Rectal smooth muscle tissue (tissue), 1 donor: ENCODE measurements at regions not wholly inside any gene's neighbourhood (a gene's known extent, or its start where the extent isn't known, plus 50 kb on each side); places are given as distances from the start of the nearest gene placed in this dataset.

ENCODE experiments used
- H3K27ac ChIP-seq: one replicate; pipeline ENCODE4 v1.7.0; 2013; ENCODE audit warnings: low read depth, low read length, inconsistent platforms
- H3K27me3 ChIP-seq: one replicate; pipeline ENCODE4 v1.7.0; 2013; ENCODE audit warnings: low read length; ENCODE audit not compliant: control insufficient read depth, insufficient read depth
- H3K36me3 ChIP-seq: one replicate; pipeline ENCODE4 v1.7.0; 2013; ENCODE audit warnings: low read length; ENCODE audit not compliant: control insufficient read depth, insufficient read depth
- H3K4me1 ChIP-seq: one replicate; pipeline ENCODE4 v1.7.0; 2013; ENCODE audit warnings: low read length; ENCODE audit not compliant: control insufficient read depth, insufficient read depth
- H3K4me3 ChIP-seq: one replicate; pipeline ENCODE4 v1.7.0; 2013; ENCODE audit warnings: low read length
- H3K9ac ChIP-seq: one replicate; pipeline ENCODE4 v1.7.0; 2013; ENCODE audit warnings: low read length

DNA sequence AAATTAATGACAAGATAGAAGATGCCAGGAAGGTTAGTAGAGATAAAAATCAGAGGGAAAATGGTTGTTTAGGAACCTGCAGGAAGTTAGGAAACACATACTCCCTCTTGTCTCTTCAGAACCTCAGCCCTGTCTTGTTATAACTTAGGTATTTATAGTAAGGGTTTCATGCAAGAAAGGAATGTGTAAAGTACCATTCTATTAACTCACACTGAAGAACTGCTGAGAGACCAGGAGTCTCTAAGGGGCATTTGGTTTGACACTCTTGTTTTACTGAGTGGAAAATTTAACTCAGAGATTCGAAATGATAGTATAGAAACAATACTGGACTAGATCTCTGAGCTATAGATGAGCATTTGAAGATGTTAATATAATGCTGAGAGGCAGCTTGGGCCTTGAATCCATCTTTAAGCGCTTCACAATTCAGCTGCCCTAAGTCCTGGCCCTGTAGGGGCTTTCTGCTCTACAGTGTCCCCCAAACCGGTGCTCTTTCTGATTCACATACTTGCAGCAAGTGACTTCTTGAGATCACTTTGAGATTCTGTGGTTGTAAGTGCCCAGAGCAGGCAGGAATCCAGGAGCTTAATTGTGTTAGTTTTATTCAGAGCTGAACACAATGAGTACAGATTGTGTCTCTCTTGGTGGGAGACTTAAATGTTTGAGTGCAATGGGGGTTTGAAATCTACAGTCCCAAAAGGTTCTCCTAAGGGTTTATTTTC, 235.0 kb upstream of the RGPD4 start:
- Histone ChIP-seq H3K36me3 (no peaks in the 10 kb centered on the region), H3K27ac (no peak overlapping the region), H3K9ac (no peak overlapping the region), H3K4me1 (peaks cover 4% of the 10 kb centered on the region), H3K4me3 (no peak overlapping the region), H3K27me3 (no peaks in the 10 kb centered on the region)

DNA sequence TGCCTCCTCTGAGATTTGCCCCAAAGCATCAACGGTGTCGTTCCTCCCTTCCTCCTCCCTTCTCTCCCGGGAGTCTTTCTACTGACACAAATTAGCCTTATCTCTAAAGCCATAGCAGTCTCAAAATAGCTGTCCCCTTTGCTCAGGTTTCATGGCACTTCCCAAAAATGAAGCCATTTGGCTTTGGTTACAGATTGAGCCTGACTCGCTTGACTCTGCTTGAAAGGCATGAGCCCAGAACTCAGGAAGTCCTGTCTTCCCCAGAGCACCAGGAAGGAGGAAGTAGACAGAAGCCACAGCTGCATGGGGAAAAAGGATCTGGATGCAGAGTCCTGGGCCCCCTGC, 234.4 kb upstream of the RGPD4 start:
- Histone ChIP-seq H3K4me1 (peaks cover 4% of the 10 kb centered on the region), H3K27ac (no peak overlapping the region), H3K27me3 (no peaks in the 10 kb centered on the region), H3K36me3 (no peaks in the 10 kb centered on the region), H3K9ac (no peak overlapping the region), H3K4me3 (no peak overlapping the region)

DNA sequence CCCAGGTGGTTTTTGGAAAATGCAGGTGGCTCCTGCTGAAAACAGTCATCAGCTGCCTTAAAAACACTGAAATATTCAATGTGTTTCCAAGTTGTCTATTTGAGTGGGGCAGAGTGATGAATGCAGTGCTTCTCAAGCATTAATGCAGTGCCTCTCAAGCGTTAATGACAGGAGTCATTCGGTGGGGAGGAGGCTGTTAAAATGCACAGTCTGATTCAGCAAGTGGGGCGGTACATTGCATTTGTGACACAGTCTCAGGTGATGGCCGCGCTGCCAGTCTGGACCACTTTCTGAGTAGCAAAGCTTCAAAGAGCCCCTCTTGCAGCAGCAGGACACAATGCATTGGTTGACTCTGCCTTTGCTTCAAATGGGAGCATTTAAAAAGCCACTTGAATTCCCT, 231.4 kb upstream of the RGPD4 start:
- no peak overlapping the region for H3K9ac ChIP-seq
- H3K4me1 ChIP-seq = peaks cover 4% of the 10 kb centered on the region
- no peak overlapping the region for H3K4me3 ChIP-seq
- H3K27me3 ChIP-seq = no peaks in the 10 kb centered on the region
- H3K27ac ChIP-seq = no peak overlapping the region
- no peaks in the 10 kb centered on the region for H3K36me3 ChIP-seq

DNA sequence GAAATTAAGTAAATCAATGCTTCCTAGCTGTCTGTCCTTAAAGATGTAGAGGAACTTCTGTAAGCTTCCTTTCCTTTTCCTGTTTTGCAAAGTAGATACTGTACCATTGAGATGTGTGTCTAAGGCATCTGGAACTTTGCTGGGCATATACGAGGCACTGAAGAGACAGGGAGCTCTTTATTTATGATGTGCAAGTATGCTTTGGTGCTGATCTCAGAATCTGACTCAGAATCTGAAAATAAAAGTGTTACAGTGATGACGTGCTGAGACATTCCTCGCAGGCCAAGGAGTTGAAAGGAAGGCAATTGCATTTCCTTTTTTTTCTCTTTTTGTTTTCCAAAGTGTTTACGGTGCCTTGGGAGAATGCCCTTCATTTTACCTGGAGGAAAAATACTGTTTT, 230.9 kb upstream of the RGPD4 start:
- H3K36me3 ChIP-seq = no peaks in the 10 kb centered on the region
- no peak overlapping the region for H3K4me3 ChIP-seq
- H3K27ac ChIP-seq = no peak overlapping the region
- H3K27me3 ChIP-seq = no peaks in the 10 kb centered on the region
- H3K4me1 ChIP-seq = peaks cover 4% of the 10 kb centered on the region
- H3K9ac ChIP-seq = no peak overlapping the region

DNA sequence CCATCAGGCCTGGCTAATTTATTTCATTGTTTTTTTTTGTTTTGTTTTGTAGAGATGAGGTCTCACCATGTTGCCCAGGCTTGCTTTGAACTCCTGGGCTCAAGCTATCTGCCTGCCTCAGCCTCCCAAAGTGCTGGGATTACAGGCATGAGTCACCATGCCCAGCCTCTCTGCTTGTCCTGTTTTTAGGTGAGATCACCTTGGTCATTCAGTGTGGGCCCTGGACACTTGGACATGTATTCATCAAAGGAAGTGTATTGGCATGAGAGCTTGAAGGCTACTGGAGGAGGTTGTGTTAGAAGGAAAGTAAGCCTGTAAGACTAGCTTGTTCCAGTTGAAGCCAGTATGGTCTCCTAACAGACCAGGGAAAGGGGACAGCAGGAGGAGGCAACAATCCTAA, 229.2 kb upstream of the RGPD4 start:
- Histone ChIP-seq H3K27me3 (no peaks in the 10 kb centered on the region), H3K36me3 (no peaks in the 10 kb centered on the region), H3K4me3 (no peak overlapping the region), H3K27ac (no peak overlapping the region), H3K9ac (no peak overlapping the region), H3K4me1 (peaks cover 4% of the 10 kb centered on the region)

DNA sequence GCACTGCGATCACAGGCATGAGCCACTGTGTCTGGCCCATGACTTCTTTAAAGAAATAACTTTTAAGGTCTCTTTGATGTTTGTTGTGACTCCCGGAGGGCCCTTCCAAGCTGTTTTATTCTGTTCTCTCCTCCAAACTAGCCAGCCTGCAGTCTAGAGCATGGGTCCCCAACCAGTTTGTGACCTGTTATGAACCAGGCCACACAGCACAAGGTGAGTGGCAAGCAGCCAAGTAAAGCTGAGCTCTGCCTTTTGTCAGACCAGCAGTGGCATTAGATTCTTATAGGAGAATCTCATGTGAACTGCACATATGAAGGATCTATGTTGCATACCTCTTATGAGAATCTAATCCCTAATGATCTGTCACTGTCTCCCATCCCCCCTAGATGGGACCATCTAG, 223.9 kb upstream of the RGPD4 start:
- H3K27me3 ChIP-seq = no peaks in the 10 kb centered on the region
- H3K4me1 ChIP-seq = no peaks in the 10 kb centered on the region
- H3K4me3 ChIP-seq = no peak overlapping the region
- H3K36me3 ChIP-seq = no peaks in the 10 kb centered on the region
- no peak overlapping the region for H3K9ac ChIP-seq
- H3K27ac ChIP-seq = no peak overlapping the region

DNA sequence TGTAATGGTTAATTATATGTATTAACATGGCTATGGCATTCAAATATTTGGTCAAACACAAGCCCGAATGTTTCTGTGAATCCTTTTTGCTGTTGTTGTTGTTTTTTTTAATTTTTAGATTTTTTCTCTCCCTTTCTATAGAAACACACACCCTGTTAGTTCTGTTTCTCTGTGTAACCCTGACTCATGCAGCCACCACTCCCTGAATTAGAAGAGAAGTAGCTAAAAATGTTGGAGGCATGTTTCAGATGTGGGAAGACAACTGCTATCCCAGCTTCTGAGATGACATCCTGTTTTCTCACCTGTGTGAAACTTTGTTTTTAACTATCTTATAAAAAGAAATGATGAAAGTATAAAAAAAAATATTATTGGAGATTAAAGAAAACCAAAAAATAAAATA, 219.6 kb upstream of the RGPD4 start:
- H3K4me3 ChIP-seq = no peak overlapping the region
- no peaks in the 10 kb centered on the region for H3K27me3 ChIP-seq
- H3K4me1 ChIP-seq = no peaks in the 10 kb centered on the region
- no peaks in the 10 kb centered on the region for H3K36me3 ChIP-seq
- no peak overlapping the region for H3K9ac ChIP-seq
- H3K27ac ChIP-seq = no peak overlapping the region

DNA sequence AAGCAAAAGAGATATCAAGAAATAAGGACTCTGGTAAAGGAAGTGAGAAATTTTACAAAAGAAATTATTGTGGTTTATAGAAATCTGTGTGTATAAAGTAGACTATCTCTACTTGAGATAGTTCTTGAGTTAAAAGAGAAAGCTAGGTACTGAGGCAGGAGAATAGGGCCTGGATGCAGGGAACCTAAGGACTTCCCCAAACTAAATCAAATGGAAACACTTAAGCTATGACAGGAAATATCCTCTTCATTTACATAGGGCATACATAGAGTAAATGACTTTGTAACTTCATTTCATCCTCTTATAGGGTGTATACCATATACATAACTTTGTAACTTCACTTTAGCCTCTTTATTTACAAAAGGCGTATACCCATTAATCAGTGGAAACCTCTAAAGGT, 219.2 kb upstream of the RGPD4 start:
- no peak overlapping the region for H3K4me3 ChIP-seq
- no peaks in the 10 kb centered on the region for H3K4me1 ChIP-seq
- no peaks in the 10 kb centered on the region for H3K36me3 ChIP-seq
- H3K27ac ChIP-seq = no peak overlapping the region
- no peak overlapping the region for H3K9ac ChIP-seq
- no peaks in the 10 kb centered on the region for H3K27me3 ChIP-seq

DNA sequence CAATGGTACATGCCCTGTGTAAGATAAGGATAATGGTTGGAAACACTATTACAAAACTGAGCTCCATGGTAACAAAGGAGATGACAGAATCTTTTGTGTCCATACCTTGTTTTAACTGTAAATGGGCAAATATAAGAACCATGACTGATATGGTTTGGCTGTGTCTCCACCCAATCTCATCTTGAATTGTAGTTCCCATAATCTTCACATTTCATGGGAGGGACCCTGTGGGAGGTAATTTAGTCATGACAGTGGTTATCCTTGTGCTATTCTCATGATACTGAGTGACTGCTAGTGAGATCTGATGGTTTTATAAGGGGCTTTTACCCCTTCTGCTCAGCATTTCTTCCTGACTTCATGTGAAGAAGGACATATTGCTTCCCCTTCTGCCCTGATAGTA, 211.7 kb upstream of the RGPD4 start:
- no peak overlapping the region for H3K9ac ChIP-seq

DNA sequence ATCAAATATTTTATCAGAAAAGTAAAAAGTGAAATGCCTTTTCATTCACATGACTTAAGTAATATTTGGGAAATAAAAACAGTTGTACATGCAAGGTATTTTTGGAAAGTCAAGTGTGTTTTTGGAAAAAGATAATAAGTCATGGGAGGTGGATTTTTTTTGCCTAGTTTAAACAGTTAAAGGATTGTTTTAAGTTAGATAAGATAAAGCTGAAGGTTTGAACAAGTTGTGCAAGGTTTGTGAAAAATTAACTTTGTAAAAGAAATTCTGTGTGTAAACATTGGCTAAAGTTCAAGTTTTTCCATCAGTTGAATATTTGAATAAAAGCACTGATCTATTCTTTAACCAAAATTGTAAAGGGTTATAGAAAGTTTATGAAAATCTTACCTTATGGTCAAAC, 207.9 kb upstream of the RGPD4 start:
- H3K4me3 ChIP-seq = no peak overlapping the region
- no peak overlapping the region for H3K27ac ChIP-seq
- H3K9ac ChIP-seq = no peak overlapping the region
- no peaks in the 10 kb centered on the region for H3K36me3 ChIP-seq
- no peaks in the 10 kb centered on the region for H3K27me3 ChIP-seq
- no peaks in the 10 kb centered on the region for H3K4me1 ChIP-seq

More for the DNA sequence above, 211.7 kb upstream of the RGPD4 start:
- Histone ChIP-seq H3K4me1 (no peaks in the 10 kb centered on the region), H3K27ac (no peak overlapping the region), H3K36me3 (no peaks in the 10 kb centered on the region), H3K4me3 (no peak overlapping the region), H3K27me3 (no peaks in the 10 kb centered on the region)

DNA sequence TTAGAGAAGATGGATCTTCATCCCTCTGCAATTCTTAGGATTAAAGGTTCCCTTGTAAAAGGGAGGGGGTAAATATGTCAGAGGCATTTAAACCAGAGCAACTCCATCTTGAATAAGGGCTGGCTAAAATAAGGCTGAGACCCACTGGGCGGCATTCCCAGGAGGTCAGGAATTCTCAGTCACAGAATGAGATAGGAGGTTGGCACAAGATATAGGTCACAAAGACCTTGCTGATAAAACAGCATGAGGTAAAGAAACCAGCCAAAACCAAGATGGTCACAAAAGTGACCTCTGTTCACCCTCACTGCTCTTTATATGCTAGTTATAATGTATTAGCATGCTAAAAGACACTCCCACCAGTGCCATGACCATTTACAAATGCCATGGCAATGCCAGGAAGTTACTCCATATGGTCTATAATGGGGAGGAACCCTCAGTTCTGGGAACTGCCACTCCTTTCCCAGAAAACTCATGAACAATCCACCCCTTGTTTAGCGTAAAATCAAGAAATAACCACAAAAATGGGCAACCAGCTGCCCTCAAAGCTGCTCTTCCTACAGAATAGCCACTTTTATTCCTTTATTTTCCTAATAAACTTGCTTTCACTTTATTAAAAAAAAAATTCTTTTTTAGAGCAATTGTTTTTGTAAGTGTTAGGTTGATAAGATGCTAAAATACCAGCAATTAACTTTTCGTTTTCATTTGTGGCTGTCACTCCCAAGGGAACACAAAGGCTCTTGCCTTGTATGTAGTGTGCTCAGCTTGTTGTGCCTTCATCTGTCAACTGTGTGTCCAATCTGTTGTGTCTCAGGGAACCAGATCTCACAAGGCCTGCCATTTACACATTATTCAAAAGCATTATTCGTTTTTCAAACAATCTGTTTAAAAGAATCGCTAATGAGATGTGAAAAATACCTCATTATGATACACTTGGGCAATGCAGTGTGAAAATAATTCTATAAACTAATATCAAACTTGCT, 205.2 kb upstream of the RGPD4 start:
- Histone ChIP-seq H3K27ac (no peak overlapping the region), H3K4me1 (no peaks in the 10 kb centered on the region), H3K9ac (no peak overlapping the region), H3K36me3 (no peaks in the 10 kb centered on the region), H3K27me3 (no peaks in the 10 kb centered on the region), H3K4me3 (no peak overlapping the region)

DNA sequence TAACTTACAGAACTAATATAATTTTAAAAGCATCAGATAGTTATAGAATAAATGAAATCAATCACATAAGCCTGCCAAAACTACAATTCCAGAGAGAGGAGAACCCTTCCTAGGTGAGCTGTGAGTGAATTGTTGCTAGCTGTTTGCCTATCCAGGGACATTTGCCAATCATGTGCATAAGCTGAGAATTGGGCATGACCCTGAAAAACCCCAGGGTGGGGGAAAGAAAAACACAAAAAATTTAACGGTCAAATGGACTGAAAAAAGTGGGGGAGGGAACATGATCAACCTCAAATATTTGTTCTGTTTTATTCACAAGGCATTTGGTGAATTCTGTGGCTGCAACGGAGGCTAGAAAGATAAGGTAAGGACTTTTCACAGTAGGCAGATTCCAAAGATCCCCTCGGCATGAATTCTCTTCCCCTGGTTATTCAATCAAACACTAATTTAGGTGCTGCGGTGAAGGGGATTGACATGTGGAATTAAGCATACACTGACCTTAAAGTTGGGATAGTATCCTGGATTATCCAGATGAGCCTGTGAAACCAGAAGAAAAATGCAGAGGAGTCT, 203.9 kb upstream of the RGPD4 start:
- Histone ChIP-seq H3K4me1 (no peaks in the 10 kb centered on the region), H3K9ac (no peak overlapping the region), H3K27me3 (no peaks in the 10 kb centered on the region), H3K27ac (no peak overlapping the region), H3K4me3 (no peak overlapping the region), H3K36me3 (no peaks in the 10 kb centered on the region)
